H9 (cell line): ENCODE measurements at regions not wholly inside any gene's neighbourhood (a gene's known extent, or its start where the extent isn't known, plus 50 kb on each side); places are given as distances from the start of the nearest gene placed in this dataset.

Experiments used
- DNase-seq: peaks from one replicate; pipeline ENCODE4 v3.0.0-alpha.2; 2017
- H2AFZ ChIP-seq: one replicate; pipeline ENCODE4 v1.6.1; 2013; ENCODE audit warnings: mild to moderate bottlenecking, low read length, control low read depth, moderate library complexity
- H2AK5ac ChIP-seq: 2 replicates; pipeline ENCODE4 v1.6.1; 2013; ENCODE audit warnings: low read length, control low read depth, mixed read lengths; ENCODE audit not compliant: insufficient read length
- H2BK120ac ChIP-seq: one replicate; pipeline ENCODE4 v1.6.1; 2013; ENCODE audit warnings: low read depth, mild to moderate bottlenecking, low read length, control low read depth, inconsistent platforms; ENCODE audit not compliant: poor library complexity, severe bottlenecking
- H2BK12ac ChIP-seq: 2 replicates; pipeline ENCODE4 v1.6.1; 2013; ENCODE audit warnings: low read length, control low read depth, mixed read lengths, low read depth; ENCODE audit not compliant: insufficient read length
- H2BK15ac ChIP-seq: 2 replicates; pipeline ENCODE4 v1.6.1; 2013; ENCODE audit warnings: low read depth, low read length, control low read depth
- H2BK20ac ChIP-seq: one replicate; pipeline ENCODE4 v1.6.1; 2013; ENCODE audit warnings: low read depth, mild to moderate bottlenecking, low read length, control low read depth, inconsistent platforms; ENCODE audit not compliant: poor library complexity, severe bottlenecking
- H2BK5ac ChIP-seq: 2 replicates; pipeline ENCODE4 v1.6.1; 2013; ENCODE audit warnings: low read length, control low read depth, mixed read lengths; ENCODE audit not compliant: insufficient read length
- H3K14ac ChIP-seq: 2 replicates; pipeline ENCODE4 v1.6.1; 2013; ENCODE audit warnings: low read length, control low read depth; ENCODE audit not compliant: insufficient read depth
- H3K18ac ChIP-seq: 2 replicates; pipeline ENCODE4 v1.6.1; 2013; ENCODE audit warnings: low read depth, mild to moderate bottlenecking, mixed read lengths, low read length, control low read depth; ENCODE audit not compliant: insufficient read length
- H3K23ac ChIP-seq: 2 replicates; pipeline ENCODE4 v1.6.1; 2013; ENCODE audit warnings: low read length, control low read depth, mixed read lengths, low read depth; ENCODE audit not compliant: insufficient read length
- H3K23me2 ChIP-seq: 2 replicates; pipeline ENCODE4 v1.6.1; 2013; ENCODE audit warnings: low read depth, mild to moderate bottlenecking, mixed read lengths, low read length, control low read depth; ENCODE audit not compliant: insufficient read length, poor library complexity, severe bottlenecking
- H3K27ac ChIP-seq: 2 replicates; pipeline ENCODE4 v1.5.1; 2013; ENCODE audit warnings: low read length, control low read depth, mixed read lengths, low read depth; ENCODE audit not compliant: insufficient read length
- H3K27me3 ChIP-seq: 2 replicates; pipeline ENCODE4 v1.6.1; 2013; ENCODE audit warnings: low read length, control low read depth, inconsistent platforms; ENCODE audit not compliant: insufficient read depth
- H3K4ac ChIP-seq: 2 replicates; pipeline ENCODE4 v1.6.1; 2013; ENCODE audit warnings: low read depth, mild to moderate bottlenecking, control low read depth, inconsistent platforms, low read length, moderate library complexity
- H3K4me1 ChIP-seq: 2 replicates; pipeline ENCODE4 v1.6.1; 2013; ENCODE audit warnings: low read length, control low read depth, inconsistent platforms; ENCODE audit not compliant: insufficient read depth
- H3K4me2 ChIP-seq: 2 replicates; pipeline ENCODE4 v1.6.1; 2013; ENCODE audit warnings: low read length, control low read depth, mixed read lengths; ENCODE audit not compliant: insufficient read length, insufficient read depth
- H3K56ac ChIP-seq: 2 replicates; pipeline ENCODE4 v1.6.1; 2013; ENCODE audit warnings: low read depth, mild to moderate bottlenecking, mixed read lengths, low read length, control low read depth; ENCODE audit not compliant: insufficient read length
- H3K79me1 ChIP-seq: 2 replicates; pipeline ENCODE4 v1.6.1; 2013; ENCODE audit warnings: low read depth, mild to moderate bottlenecking, moderate library complexity, low read length, control low read depth, inconsistent platforms; ENCODE audit not compliant: insufficient read depth, poor library complexity, severe bottlenecking
- H3K79me2 ChIP-seq: 2 replicates; pipeline ENCODE4 v1.6.1; 2013; ENCODE audit warnings: low read length, control low read depth, inconsistent platforms; ENCODE audit not compliant: insufficient read depth
- H3K9ac ChIP-seq: 2 replicates; pipeline ENCODE4 v1.6.1; 2013; ENCODE audit warnings: low read length, control low read depth, mixed read lengths; ENCODE audit not compliant: insufficient read length; ENCODE audit errors: extremely low read depth
- H3K9me3 ChIP-seq: one replicate; pipeline ENCODE4 v1.6.1; 2013; ENCODE audit warnings: low read depth, low read length, inconsistent platforms; ENCODE audit not compliant: control insufficient read depth
- H3T11ph ChIP-seq: one replicate; pipeline ENCODE4 v1.6.1; 2013; ENCODE audit warnings: mild to moderate bottlenecking, low read length, control low read depth, inconsistent platforms
- H4K20me1 ChIP-seq: one replicate; pipeline ENCODE4 v1.6.1; 2013; ENCODE audit not compliant: control insufficient read depth, insufficient read length, insufficient read depth
- H4K5ac ChIP-seq: 2 replicates; pipeline ENCODE4 v1.6.1; 2013; ENCODE audit warnings: low read depth, mild to moderate bottlenecking, mixed read lengths, low read length, control low read depth; ENCODE audit not compliant: insufficient read length
- H4K8ac ChIP-seq: replicated peaks from 2 replicates; pipeline ENCODE4 v1.6.1; 2013; ENCODE audit warnings: low read length, control low read depth, mixed read lengths, low read depth; ENCODE audit not compliant: insufficient read length
- H4K91ac ChIP-seq: 2 replicates; pipeline ENCODE4 v1.6.1; 2013; ENCODE audit warnings: low read depth, mild to moderate bottlenecking, moderate library complexity, mixed read lengths, low read length, control low read depth; ENCODE audit not compliant: insufficient read length
- H3K27ac Mint-ChIP-seq, 3 experiments: 2 replicates in 2 of 3; 3 replicates in 1 of 3; pipeline ENCODE4 v1.8.0; 2020 to 2021; ENCODE audit warnings: mixed read lengths in 3 of 3, mild to moderate bottlenecking in 1 of 3, moderate library complexity in 1 of 3
- H3K27me3 Mint-ChIP-seq: 2 replicates; pipeline ENCODE4 v1.8.0; 2021; ENCODE audit warnings: low read depth, mild to moderate bottlenecking, moderate library complexity, mixed read lengths
- H3K36me3 Mint-ChIP-seq, 3 experiments: 2 replicates in 2 of 3; 3 replicates in 1 of 3; pipeline ENCODE4 v1.8.0; 2020 to 2021; ENCODE audit warnings: low read depth in 3 of 3, mixed read lengths in 3 of 3; ENCODE audit not compliant: insufficient read depth in 1 of 3
- H3K4me1 Mint-ChIP-seq, 2 experiments: 2 replicates each; pipeline ENCODE4 v1.8.0; 2020; ENCODE audit warnings: mixed read lengths in 2 of 2
- H3K4me3 Mint-ChIP-seq, 2 experiments: 2 replicates in 1 of 2; 3 replicates in 1 of 2; pipeline ENCODE4 v1.8.0; 2020 to 2021; ENCODE audit warnings: mild to moderate bottlenecking in 2 of 2, mixed read lengths in 2 of 2, moderate library complexity in 1 of 2
- H3K9me3 Mint-ChIP-seq, 2 experiments: 2 replicates in 1 of 2; 3 replicates in 1 of 2; pipeline ENCODE4 v1.8.0; 2020; ENCODE audit warnings: mild to moderate bottlenecking in 2 of 2, mixed read lengths in 2 of 2, moderate library complexity in 1 of 2
- WGBS: extraction: QIAGEN DNeasy Blood & Tissue Kit; methylation state at CpG from one replicate; pipeline ENCODE4 v1.1.7; 2013; ENCODE audit warnings: missing lambda C conversion rate, low lambda C conversion rate, mixed read lengths; ENCODE audit not compliant: insufficient read length; ENCODE audit errors: extremely low coverage; 5-methylcytosine and 5-hydroxymethylcytosine counted together
- TF ChIP-seq, protein P1 (sequence below): fragments of 200-600 bp; sonication (generic); conservative IDR thresholded peaks from 3 replicates; pipeline ENCODE4 v1.8.0; 2021; ENCODE audit warnings: antibody characterized with exemption, mild to moderate bottlenecking

DNA sequence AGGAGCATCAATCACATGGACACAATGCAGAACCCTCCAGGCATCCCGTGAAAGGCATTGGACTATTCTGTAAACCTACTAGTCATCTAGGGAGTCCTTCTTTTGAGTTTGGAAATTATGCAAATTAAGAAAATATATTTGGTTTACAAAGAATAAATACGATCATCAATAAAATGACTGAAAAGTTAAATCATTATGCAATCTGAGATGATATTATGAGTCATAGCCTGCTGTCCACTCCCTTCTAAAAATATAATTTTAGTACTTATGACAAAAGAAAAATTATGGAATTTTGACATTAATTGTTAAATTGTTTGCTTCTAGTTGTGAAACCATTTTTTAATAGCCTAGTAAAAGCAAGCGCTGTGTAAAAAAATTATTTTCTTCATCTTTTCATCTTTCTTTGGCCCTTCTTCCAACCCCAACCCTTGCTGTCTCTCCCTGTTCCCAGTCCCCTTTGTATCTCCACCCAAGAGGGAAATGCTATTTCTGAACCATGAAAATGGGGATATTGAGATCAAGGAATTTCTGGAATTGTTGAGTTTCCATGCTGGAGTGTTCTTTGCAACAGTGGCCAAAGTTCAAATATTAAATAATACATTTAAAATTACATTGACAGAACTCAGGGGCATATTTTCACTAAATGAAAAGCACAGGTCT is 599.8 kb downstream of the COL12A1 start:
- H3K4me1 ChIP-seq, result no peaks in the 10 kb centered on the region; the same call in 1 of the 2 replicates
- H3K23ac ChIP-seq, result no peak overlapping the region
- no peak overlapping the region for H3K9ac ChIP-seq
- no peaks in the 10 kb centered on the region for H3K79me2 ChIP-seq
- H3K4ac ChIP-seq, result no peak overlapping the region
- no peak overlapping the region for H3K14ac ChIP-seq
- no peak overlapping the region for H3T11ph ChIP-seq
- no peak overlapping the region for H2BK20ac ChIP-seq
- DNase-seq, result no peak
- no peak overlapping the region for H3K56ac ChIP-seq
- no peak overlapping the region for H3K27ac Mint-ChIP-seq
- H2BK15ac ChIP-seq, result no peak overlapping the region
- no peak overlapping the region for H3K27ac ChIP-seq
- no peaks in the 10 kb centered on the region for H3K9me3 ChIP-seq
- no peaks in the 10 kb centered on the region for H3K23me2 ChIP-seq
- H3K79me1 ChIP-seq, result no peaks in the 10 kb centered on the region
- H4K91ac ChIP-seq, result no peak overlapping the region
- peaks cover 2% of the 10 kb centered on the region; the same call in 1 of the 2 replicates for H3K27me3 Mint-ChIP-seq
- H2BK12ac ChIP-seq, result no peak overlapping the region
- no peak overlapping the region for H3K4me3 Mint-ChIP-seq
- no peaks in the 10 kb centered on the region for H4K20me1 ChIP-seq
- no peak overlapping the region for H4K8ac ChIP-seq
- H4K5ac ChIP-seq, result no peak overlapping the region
- no peaks in the 10 kb centered on the region; a peak in 1 of 7 replicates for H3K36me3 Mint-ChIP-seq
- no peaks in the 10 kb centered on the region for H3K27me3 ChIP-seq
- H3K4me1 Mint-ChIP-seq, result peaks cover 13 to 14% of the 10 kb centered on the region in 2 experiments
- WGBS, result no CpG with 5 or more reads among the region's 3 CpGs
- no peak overlapping the region for H3K4me2 ChIP-seq
- H2AFZ ChIP-seq, result no peak overlapping the region
- H2AK5ac ChIP-seq, result no peak overlapping the region
- H3K18ac ChIP-seq, result no peak overlapping the region
- no peaks in the 10 kb centered on the region for H3K9me3 Mint-ChIP-seq
- H2BK5ac ChIP-seq, result no peak overlapping the region
- H2BK120ac ChIP-seq, result no peak overlapping the region
- TF ChIP-seq, protein P1, sequence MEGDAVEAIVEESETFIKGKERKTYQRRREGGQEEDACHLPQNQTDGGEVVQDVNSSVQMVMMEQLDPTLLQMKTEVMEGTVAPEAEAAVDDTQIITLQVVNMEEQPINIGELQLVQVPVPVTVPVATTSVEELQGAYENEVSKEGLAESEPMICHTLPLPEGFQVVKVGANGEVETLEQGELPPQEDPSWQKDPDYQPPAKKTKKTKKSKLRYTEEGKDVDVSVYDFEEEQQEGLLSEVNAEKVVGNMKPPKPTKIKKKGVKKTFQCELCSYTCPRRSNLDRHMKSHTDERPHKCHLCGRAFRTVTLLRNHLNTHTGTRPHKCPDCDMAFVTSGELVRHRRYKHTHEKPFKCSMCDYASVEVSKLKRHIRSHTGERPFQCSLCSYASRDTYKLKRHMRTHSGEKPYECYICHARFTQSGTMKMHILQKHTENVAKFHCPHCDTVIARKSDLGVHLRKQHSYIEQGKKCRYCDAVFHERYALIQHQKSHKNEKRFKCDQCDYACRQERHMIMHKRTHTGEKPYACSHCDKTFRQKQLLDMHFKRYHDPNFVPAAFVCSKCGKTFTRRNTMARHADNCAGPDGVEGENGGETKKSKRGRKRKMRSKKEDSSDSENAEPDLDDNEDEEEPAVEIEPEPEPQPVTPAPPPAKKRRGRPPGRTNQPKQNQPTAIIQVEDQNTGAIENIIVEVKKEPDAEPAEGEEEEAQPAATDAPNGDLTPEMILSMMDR, result no peak
